ENCODE measurements at regions not wholly inside any gene's neighbourhood (a gene's known extent, or its start where the extent isn't known, plus 50 kb on each side); places are given as distances from the start of the nearest gene placed in this dataset.
"Not testable (repeated sequence)": the region's sequence is repeated elsewhere in the genome, so short reads cannot be mapped to it uniquely, and the experiment has no call there.

- no peak for DNase-seq
Measured at GRCh38 chr5:51661646-51662265, 278.5 kb downstream of the ISL1 start.

GRCh38 chr5:51664491-51665250, 281.4 kb downstream of the ISL1 start:
- DNase-seq = no peak

GRCh38 chr5:51665251-51665593, 282.0 kb downstream of the ISL1 start:
- no peak for DNase-seq

- no peak for DNase-seq
Measured at GRCh38 chr5:51669095-51669494, 285.8 kb downstream of the ISL1 start.

- DNase-seq = no peak
Measured at GRCh38 chr5:51678330-51678729, 295.1 kb downstream of the ISL1 start.

GRCh38 chr5:51679286-51679685, 296.0 kb downstream of the ISL1 start:
- no peak for DNase-seq

- no peak for DNase-seq
Measured at GRCh38 chr5:51684794-51685355, 301.6 kb downstream of the ISL1 start.

GRCh38 chr5:51685419-51685818, 302.2 kb downstream of the ISL1 start:
- DNase-seq = no peak

- no peak for DNase-seq
Measured at GRCh38 chr5:51686622-51687021, 303.4 kb downstream of the ISL1 start.

- DNase-seq = no peak
Measured at GRCh38 chr5:51691538-51692079, 308.4 kb downstream of the ISL1 start.

- DNase-seq = no peak
Measured at GRCh38 chr5:51694826-51695225, 311.6 kb downstream of the ISL1 start.

- DNase-seq = no peak
Measured at GRCh38 chr5:51696122-51696521, 312.9 kb downstream of the ISL1 start.

- not testable (repeated sequence) for DNase-seq
Measured at GRCh38 chr5:51702046-51702445, 318.8 kb downstream of the ISL1 start.

GRCh38 chr5:51712201-51712600, 329.0 kb downstream of the ISL1 start:
- DNase-seq = no peak

- DNase-seq = not testable (repeated sequence)
Measured at GRCh38 chr5:51715445-51715844, 332.2 kb downstream of the ISL1 start.

GRCh38 chr5:51731421-51732029, 348.3 kb downstream of the ISL1 start:
- peak; percentile 40 for DNase-seq

GRCh38 chr5:51732304-51732703, 349.1 kb downstream of the ISL1 start:
- no peak for DNase-seq

- no peak for DNase-seq
Measured at GRCh38 chr5:51734677-51735076, 351.4 kb downstream of the ISL1 start.

GRCh38 chr5:51746023-51746422, 362.8 kb downstream of the ISL1 start:
- peak; percentile 91 for DNase-seq

- DNase-seq = no peak
Measured at GRCh38 chr5:51748647-51749046, 365.4 kb downstream of the ISL1 start.

Measured in NCI-H774 (cell line).